PFSK-1 (cell line): ENCODE measurements at regions not wholly inside any gene's neighbourhood (a gene's known extent, or its start where the extent isn't known, plus 50 kb on each side); places are given as distances from the start of the nearest gene placed in this dataset.

Source experiments
- POLR2AphosphoS5 ChIP-seq: IDR thresholded peaks from 2 replicates; pipeline ENCODE4 v1.6.1; 2012; ENCODE audit warnings: low read depth, mild to moderate bottlenecking, control low read depth, low read length, moderate library complexity
- REST ChIP-seq, 2 experiments: IDR thresholded peaks; 2 replicates each; pipeline versions ENCODE4 v1.6.1 to v1.8.0; 2011 to 2012; ENCODE audit warnings: low read depth in 2 of 2, low read length in 2 of 2, control low read depth in 1 of 2, inconsistent platforms in 1 of 2, mild to moderate bottlenecking in 1 of 2, moderate library complexity in 1 of 2; ENCODE audit not compliant: insufficient read depth in 1 of 2
- SIN3A ChIP-seq: IDR thresholded peaks from 2 replicates; pipeline ENCODE4 v1.6.1; 2012; ENCODE audit warnings: mild to moderate bottlenecking, low read length, moderate library complexity, borderline replicate concordance; ENCODE audit not compliant: insufficient read depth
- TAF1 ChIP-seq: IDR thresholded peaks from 2 replicates; pipeline ENCODE4 v1.6.1; 2012; ENCODE audit warnings: low read length, control low read depth, borderline replicate concordance; ENCODE audit not compliant: insufficient read depth

GRCh38 chr12:91965781-91966180 is 179.9 kb downstream of the BTG1 start:
- TF ChIP-seq TAF1 (no peak), REST (IDR thresholded peaks at IDR 0.05; ENCODE audit: insufficient read depth in 1 of 2, low read depth in 2 of 2, low read length in 2 of 2) (no peak), SIN3A (no peak), POLR2AphosphoS5 (no peak)
